Heart left ventricle (tissue), 13 donors: ENCODE measurements at regions not wholly inside any gene's neighbourhood (a gene's known extent, or its start where the extent isn't known, plus 50 kb on each side); places are given as distances from the start of the nearest gene placed in this dataset.

ENCODE experiments used
- POLR2A ChIP-seq, 2 donors: fragments of 450-650 bp; IDR thresholded peaks; one replicate each; pipeline ENCODE4 v1.6.1; 2017; ENCODE audit warnings: antibody characterized with exemption in 2 of 2, mild to moderate bottlenecking in 2 of 2, moderate library complexity in 2 of 2
- TF ChIP-seq, protein P1 (sequence below), 12 donors: fragments of 200-600 bp; sonication (generic) in 4 of 12; IDR thresholded peaks; one replicate each; pipeline versions ENCODE4 v1.5.0 to v1.8.0; 2018 to 2022; ENCODE audit warnings: antibody characterized with exemption in 12 of 12, mild to moderate bottlenecking in 5 of 12
- donor health status: ischemic (EF 13 %, LVEDD 7.1; RV severe dilation, severe dysfunction).
- donor health status: DM: no; HTN: yes; CAD: no.
- donor health status: DM: no; HTN: no; CAD: no.
- donor health status: ischemic (EF 25% LVEDD 6.9; RV normal size, moderate dysfunction).
- donor health status: ischemic (EF 25% LVEDD 5.7; RV mildly dilated, moderate dysfunction).
- donor health status: ischemic (EF 35%, LVEDD 5.7; RV mildly dilated, moderate dysfunction).
- donor health status: nonischemic (EF 11% LVEDD 7.7; RV severe dilation, severe dysfunction).
- donor health status: DM: yes; HTN: yes; CAD: no.
- donor health status: PGD.
- donor health status: ischemic (EF 29% LVEDD 5.4; RV normal size, mild dysfunction).
- donor health status: nonischemic (EF 23%, LVEDD 6.1; RV moderate dilation, normal function).

DNA sequence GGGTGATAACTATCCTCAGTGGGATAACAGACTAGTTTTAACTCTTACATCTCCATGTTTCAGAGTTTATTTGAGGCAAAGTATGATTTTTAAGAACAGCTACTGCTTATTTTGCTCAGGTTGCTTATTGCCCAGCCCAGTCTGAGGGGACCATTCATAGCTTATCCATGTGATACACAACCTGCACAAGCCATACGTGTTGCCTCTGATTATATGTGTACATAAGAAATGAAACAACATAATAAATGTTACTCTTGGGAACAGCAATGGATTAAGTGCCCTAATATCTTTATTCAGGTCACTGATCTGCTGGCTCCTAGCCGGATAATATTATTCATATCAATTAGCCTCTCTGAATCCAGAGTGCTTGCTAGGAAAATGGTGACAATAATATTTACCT is 236.2 kb downstream of the CGGBP1 start:
- TF ChIP-seq, protein P1, sequence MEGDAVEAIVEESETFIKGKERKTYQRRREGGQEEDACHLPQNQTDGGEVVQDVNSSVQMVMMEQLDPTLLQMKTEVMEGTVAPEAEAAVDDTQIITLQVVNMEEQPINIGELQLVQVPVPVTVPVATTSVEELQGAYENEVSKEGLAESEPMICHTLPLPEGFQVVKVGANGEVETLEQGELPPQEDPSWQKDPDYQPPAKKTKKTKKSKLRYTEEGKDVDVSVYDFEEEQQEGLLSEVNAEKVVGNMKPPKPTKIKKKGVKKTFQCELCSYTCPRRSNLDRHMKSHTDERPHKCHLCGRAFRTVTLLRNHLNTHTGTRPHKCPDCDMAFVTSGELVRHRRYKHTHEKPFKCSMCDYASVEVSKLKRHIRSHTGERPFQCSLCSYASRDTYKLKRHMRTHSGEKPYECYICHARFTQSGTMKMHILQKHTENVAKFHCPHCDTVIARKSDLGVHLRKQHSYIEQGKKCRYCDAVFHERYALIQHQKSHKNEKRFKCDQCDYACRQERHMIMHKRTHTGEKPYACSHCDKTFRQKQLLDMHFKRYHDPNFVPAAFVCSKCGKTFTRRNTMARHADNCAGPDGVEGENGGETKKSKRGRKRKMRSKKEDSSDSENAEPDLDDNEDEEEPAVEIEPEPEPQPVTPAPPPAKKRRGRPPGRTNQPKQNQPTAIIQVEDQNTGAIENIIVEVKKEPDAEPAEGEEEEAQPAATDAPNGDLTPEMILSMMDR (IDR thresholded peaks at IDR 0.05) = no peak
- TF ChIP-seq POLR2A (IDR thresholded peaks at IDR 0.05) = no peak
